Sciatic nerve (tissue), 2 donors: ENCODE measurements at regions not wholly inside any gene's neighbourhood (a gene's known extent, or its start where the extent isn't known, plus 50 kb on each side); places are given as distances from the start of the nearest gene placed in this dataset.
"Not testable (repeated sequence)": the region's sequence is repeated elsewhere in the genome, so short reads cannot be mapped to it uniquely, and the experiment has no call there.

ENCODE experiments used
- ATAC-seq: fragments of 200-7000 bp; cut with Tn5 transposase; one replicate; pipeline ENCODE4 v1.9.1; 2020; ENCODE audit warnings: mild to moderate bottlenecking, moderate library complexity
- DNase-seq: peaks from one replicate; pipeline ENCODE4 v3.0.0-alpha.2; 2020; ENCODE audit warnings: low spot score
- intact Hi-C: fragments of 100-400 bp; cut with DNase I; formaldehyde crosslinking; loops from one replicate; pipeline ENCODE4 v1.14.2; 2022
- donor health status: DM: no; HTN: no; CAD: no.
- donor health status: DM: no; HTN: no; CAD: no.

DNA sequence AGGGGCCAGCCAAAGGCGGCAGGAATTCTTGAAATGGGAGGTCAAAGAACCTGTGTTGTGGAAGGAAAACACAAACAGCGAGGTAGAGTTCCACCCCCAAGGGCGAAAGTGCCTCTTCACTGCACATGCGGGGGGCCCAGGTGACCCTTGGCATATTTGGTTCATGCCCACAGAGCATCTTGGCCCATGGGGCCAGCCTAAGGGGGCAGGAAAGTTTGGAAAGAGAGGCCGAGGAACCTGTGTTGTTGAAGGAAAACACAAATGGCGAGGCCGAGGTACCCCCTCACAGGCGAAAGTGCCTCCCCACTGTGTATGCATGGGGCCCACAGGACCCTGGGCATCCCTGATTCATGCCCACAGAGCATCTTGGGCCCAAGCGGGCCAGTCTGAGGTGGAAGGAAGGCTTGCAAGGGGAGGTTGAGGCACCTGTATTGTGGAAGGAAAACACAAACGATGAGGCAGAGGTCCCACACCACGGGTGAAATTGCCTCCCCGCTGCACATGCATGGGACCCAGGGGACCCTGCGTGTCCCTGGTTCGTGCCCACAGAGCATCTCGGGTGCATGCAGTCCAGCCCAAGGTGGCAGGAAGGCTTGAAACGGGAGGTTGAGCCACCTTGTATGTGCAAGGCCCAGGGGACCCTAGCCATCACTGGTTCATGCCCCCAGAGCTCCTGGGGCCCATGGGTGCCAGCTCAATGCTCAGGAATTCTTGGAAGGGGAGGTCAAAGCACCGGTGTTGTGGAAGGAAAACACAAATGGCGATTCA is 384.1 kb downstream of the ALG10 start:
- DNase-seq: peak; percentile 41
- no peak for ATAC-seq
- intact Hi-C loops: no loop called here

DNA sequence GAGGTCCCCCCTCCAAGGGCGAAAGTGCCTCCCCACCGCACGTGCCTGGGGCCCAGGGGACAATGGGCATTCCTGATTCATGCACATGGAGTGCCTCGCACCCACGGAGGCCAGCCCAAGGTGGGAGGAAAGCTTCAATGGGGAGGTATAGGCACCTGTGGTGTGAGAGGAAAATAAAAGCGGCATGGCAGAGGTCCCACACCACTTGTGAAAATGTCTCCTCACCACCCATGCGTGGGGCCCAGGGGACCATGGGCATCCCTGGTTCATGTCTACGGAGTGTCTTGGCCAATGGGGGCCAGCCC is 384.7 kb downstream of the ALG10 start:
- peak; percentile 23 for DNase-seq
- intact Hi-C loops: no loop called here
- ATAC-seq: no peak

DNA sequence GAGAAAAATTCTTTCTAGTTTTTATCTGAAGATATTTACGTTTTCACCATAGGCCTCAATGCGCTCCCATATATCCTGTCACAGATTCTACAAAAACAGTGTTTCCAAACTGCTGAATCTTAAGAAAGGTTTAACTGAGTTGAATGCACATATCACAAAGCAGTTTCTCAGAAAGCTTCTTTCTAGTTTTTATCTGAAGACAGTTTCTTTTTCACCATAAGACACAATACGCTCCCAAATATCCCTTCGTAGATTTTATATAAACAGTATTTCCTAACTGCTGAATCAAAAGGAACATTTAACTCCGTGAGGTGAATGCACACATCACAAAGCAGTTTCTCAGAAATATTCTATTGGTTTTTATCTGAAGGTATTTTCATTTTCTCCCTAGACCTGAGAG is 385.5 kb downstream of the ALG10 start:
- intact Hi-C loops: no loop called here
- DNase-seq (no peak), ATAC-seq (no peak)

DNA sequence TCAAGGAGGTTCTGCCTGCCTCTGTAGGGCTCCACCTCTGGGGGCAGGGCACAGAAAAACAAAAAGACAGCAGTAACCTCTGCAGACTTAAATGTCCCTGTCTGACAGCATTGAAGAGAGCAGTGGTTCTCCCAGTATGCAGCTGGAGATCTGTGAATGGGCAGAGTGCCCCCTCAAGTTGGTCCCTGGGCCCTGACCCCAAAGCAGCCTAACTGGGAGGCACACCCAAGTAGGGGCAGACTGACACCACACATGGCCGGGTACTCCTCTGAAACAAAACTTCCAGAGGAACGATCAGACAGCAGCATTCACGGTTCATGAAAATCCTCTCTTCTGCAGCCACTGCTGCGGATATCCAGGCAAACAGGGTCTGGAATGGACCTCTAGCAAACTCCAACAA is 409.2 kb downstream of the ALG10 start:
- ATAC-seq, intact Hi-C loops: not testable (repeated sequence)
- peak; percentile 1 for DNase-seq
